ENCODE measurements at regions not wholly inside any gene's neighbourhood (a gene's known extent, or its start where the extent isn't known, plus 50 kb on each side); places are given as distances from the start of the nearest gene placed in this dataset.

DNA sequence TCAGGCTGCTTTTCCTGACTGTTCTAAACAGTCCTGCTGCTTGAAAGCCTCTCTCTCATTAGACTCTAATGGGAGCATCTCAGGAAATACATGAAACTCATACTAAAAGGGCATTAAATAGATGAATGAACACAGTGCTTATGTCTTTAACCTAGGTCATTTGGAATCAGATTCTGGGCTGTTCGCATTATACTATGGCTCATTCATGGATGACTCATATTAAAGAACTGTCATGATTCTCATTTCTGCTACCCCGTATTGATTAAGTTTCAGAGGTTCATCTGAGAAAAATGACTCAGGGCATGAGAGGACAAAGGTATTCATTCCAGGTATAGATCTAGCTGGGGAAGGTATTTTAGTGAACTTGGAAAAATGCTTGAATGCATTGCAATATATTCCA lies 335.5 kb downstream of the GJA1 start:
- no peaks in the 10 kb centered on the region for H3K9me3 Mint-ChIP-seq (ENCODE audit: low read depth)
- H3K36me3 Mint-ChIP-seq (ENCODE audit: low read depth), result no peaks in the 10 kb centered on the region
- no peak overlapping the region for H3K27ac Mint-ChIP-seq (ENCODE audit: unreplicated experiment)
- TF ChIP-seq, protein P1, sequence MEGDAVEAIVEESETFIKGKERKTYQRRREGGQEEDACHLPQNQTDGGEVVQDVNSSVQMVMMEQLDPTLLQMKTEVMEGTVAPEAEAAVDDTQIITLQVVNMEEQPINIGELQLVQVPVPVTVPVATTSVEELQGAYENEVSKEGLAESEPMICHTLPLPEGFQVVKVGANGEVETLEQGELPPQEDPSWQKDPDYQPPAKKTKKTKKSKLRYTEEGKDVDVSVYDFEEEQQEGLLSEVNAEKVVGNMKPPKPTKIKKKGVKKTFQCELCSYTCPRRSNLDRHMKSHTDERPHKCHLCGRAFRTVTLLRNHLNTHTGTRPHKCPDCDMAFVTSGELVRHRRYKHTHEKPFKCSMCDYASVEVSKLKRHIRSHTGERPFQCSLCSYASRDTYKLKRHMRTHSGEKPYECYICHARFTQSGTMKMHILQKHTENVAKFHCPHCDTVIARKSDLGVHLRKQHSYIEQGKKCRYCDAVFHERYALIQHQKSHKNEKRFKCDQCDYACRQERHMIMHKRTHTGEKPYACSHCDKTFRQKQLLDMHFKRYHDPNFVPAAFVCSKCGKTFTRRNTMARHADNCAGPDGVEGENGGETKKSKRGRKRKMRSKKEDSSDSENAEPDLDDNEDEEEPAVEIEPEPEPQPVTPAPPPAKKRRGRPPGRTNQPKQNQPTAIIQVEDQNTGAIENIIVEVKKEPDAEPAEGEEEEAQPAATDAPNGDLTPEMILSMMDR (IDR thresholded peaks at IDR 0.05), result no peak
- H3K4me3 Mint-ChIP-seq (ENCODE audit: unreplicated experiment), result no peak overlapping the region
- DNase-seq (ENCODE audit: low spot score), result no peak
- H3K27me3 Mint-ChIP-seq (ENCODE audit: low read depth), result no peaks in the 10 kb centered on the region
- H3K4me1 Mint-ChIP-seq (ENCODE audit: low read depth), result peaks cover 6% of the 10 kb centered on the region

GRCh38 chr6:121771937-121772720 lies 336.7 kb downstream of the GJA1 start:
- Mint-ChIP-seq H3K27ac (ENCODE audit: unreplicated experiment) (no peak overlapping the region), H3K4me3 (ENCODE audit: unreplicated experiment) (no peak overlapping the region), H3K27me3 (ENCODE audit: low read depth) (no peaks in the 10 kb centered on the region), H3K36me3 (ENCODE audit: low read depth) (no peaks in the 10 kb centered on the region), H3K9me3 (ENCODE audit: low read depth) (no peaks in the 10 kb centered on the region), H3K4me1 (ENCODE audit: low read depth) (peaks cover 5% of the 10 kb centered on the region)
- TF ChIP-seq, protein P1 (IDR thresholded peaks at IDR 0.05), result no peak
- no peak for DNase-seq (ENCODE audit: low spot score)

DNA sequence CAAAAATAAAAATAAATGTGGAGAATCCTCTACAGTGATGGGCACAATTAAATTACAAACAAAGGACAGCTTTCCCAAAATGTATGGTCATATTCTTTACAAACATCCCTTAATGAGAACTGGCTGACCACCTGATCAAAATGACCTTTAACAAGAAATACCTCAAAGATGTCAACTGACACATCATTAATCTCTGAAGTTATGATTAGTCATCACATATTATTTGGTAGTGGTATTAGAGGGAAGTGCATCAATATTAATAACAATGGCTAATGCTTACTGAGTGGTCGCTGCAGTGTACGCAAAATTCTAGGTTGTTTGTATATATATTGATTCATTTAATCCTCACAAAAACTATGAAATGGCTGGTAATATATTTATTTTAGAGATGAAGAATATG lies 340.6 kb downstream of the GJA1 start:
- Mint-ChIP-seq H3K27ac (ENCODE audit: unreplicated experiment) (no peak overlapping the region), H3K4me1 (ENCODE audit: low read depth) (peaks cover 3% of the 10 kb centered on the region), H3K36me3 (ENCODE audit: low read depth) (peaks cover 2% of the 10 kb centered on the region), H3K27me3 (ENCODE audit: low read depth) (no peaks in the 10 kb centered on the region), H3K9me3 (ENCODE audit: low read depth) (no peaks in the 10 kb centered on the region), H3K4me3 (ENCODE audit: unreplicated experiment) (no peak overlapping the region)
- no peak for DNase-seq (ENCODE audit: low spot score)
- TF ChIP-seq, protein P1 (IDR thresholded peaks at IDR 0.05), result no peak

GRCh38 chr6:121780325-121781321 lies 345.2 kb downstream of the GJA1 start:
- no peak overlapping the region for H3K27ac Mint-ChIP-seq (ENCODE audit: unreplicated experiment)
- DNase-seq (ENCODE audit: low spot score), result peak; percentile 61

More at GRCh38 chr6:121780325-121781321, 345.2 kb downstream of the GJA1 start:
- H3K4me3 Mint-ChIP-seq (ENCODE audit: unreplicated experiment), result no peak overlapping the region
- H3K4me1 Mint-ChIP-seq (ENCODE audit: low read depth), result peaks cover 9% of the 10 kb centered on the region
- peaks cover 2% of the 10 kb centered on the region for H3K36me3 Mint-ChIP-seq (ENCODE audit: low read depth)
- H3K9me3 Mint-ChIP-seq (ENCODE audit: low read depth), result no peaks in the 10 kb centered on the region
- TF ChIP-seq, protein P1 (IDR thresholded peaks at IDR 0.05), result no peak
- no peaks in the 10 kb centered on the region for H3K27me3 Mint-ChIP-seq (ENCODE audit: low read depth)

All from chondrocyte (in vitro differentiated cells).